ENCODE measurements at regions not wholly inside any gene's neighbourhood (a gene's known extent, or its start where the extent isn't known, plus 50 kb on each side); places are given as distances from the start of the nearest gene placed in this dataset.

DNA sequence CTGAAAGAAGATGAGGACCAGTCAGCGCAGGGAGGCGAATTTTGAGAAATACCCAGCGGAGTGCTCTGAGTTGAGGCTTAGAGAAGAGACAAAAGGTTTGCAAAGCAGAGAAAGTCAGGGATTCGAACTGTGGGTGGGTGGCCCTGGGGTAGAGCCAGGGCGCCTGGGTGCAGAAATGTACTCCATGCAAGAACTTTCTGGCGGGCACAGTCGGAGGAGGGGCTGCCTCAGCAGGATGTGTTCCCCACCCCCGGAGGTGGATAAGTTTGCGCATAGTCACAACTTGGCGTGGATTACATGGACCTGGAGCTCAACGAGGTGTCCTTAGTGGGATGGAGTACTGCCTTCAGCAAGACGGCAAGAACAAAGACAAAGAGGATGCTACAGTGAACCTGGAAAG is 117.3 kb upstream of the ALDH1A3 start:
- TF ChIP-seq, protein P1, sequence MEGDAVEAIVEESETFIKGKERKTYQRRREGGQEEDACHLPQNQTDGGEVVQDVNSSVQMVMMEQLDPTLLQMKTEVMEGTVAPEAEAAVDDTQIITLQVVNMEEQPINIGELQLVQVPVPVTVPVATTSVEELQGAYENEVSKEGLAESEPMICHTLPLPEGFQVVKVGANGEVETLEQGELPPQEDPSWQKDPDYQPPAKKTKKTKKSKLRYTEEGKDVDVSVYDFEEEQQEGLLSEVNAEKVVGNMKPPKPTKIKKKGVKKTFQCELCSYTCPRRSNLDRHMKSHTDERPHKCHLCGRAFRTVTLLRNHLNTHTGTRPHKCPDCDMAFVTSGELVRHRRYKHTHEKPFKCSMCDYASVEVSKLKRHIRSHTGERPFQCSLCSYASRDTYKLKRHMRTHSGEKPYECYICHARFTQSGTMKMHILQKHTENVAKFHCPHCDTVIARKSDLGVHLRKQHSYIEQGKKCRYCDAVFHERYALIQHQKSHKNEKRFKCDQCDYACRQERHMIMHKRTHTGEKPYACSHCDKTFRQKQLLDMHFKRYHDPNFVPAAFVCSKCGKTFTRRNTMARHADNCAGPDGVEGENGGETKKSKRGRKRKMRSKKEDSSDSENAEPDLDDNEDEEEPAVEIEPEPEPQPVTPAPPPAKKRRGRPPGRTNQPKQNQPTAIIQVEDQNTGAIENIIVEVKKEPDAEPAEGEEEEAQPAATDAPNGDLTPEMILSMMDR (IDR thresholded peaks at IDR 0.05; ENCODE audit: control extremely low read depth in 1 of 3, insufficient read depth in 1 of 3, low read depth in 1 of 3, low read length in 3 of 3): no peak
- no peak for TF ChIP-seq SUZ12 (IDR thresholded peaks at IDR 0.05; ENCODE audit: low read length)
- TF ChIP-seq, protein P2, sequence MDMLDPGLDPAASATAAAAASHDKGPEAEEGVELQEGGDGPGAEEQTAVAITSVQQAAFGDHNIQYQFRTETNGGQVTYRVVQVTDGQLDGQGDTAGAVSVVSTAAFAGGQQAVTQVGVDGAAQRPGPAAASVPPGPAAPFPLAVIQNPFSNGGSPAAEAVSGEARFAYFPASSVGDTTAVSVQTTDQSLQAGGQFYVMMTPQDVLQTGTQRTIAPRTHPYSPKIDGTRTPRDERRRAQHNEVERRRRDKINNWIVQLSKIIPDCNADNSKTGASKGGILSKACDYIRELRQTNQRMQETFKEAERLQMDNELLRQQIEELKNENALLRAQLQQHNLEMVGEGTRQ (IDR thresholded peaks at IDR 0.05; ENCODE audit: low read length): no peak
- TF ChIP-seq ZNF274 (IDR thresholded peaks at IDR 0.05; ENCODE audit: borderline replicate concordance, extremely low read depth, low read length): no peak
- no peak for TF ChIP-seq CBX8 (IDR thresholded peaks at IDR 0.05; ENCODE audit: borderline replicate concordance, low read depth, low read length)
- no peak for TF ChIP-seq POLR2A (IDR thresholded peaks at IDR 0.05; ENCODE audit: control extremely low read depth in 1 of 2, low read depth in 2 of 2, low read length in 2 of 2)
- no peak for TF ChIP-seq CEBPB (IDR thresholded peaks at IDR 0.05; ENCODE audit: low read depth, low read length)
- no peak for TF ChIP-seq HDAC2 (IDR thresholded peaks at IDR 0.05; ENCODE audit: borderline replicate concordance in 1 of 2, low read depth in 2 of 2, low read length in 2 of 2)
- no peak for TF ChIP-seq TCF12 (IDR thresholded peaks at IDR 0.05; ENCODE audit: low read depth, low read length)
- TF ChIP-seq TAF1 (IDR thresholded peaks at IDR 0.05; ENCODE audit: low read depth, low read length): no peak
- TF ChIP-seq JUND (IDR thresholded peaks at IDR 0.05; ENCODE audit: low read length): no peak

Data from H1 (cell line).